ENCODE measurements at regions not wholly inside any gene's neighbourhood (a gene's known extent, or its start where the extent isn't known, plus 50 kb on each side); places are given as distances from the start of the nearest gene placed in this dataset.

- H3K36me3 Mint-ChIP-seq, result no peaks in the 10 kb centered on the region
- Histone ChIP-seq H2AFZ (ENCODE audit: insufficient read depth, low read depth, low read length, poor library complexity, severe bottlenecking) (no peak overlapping the region), H3K4me3 (replicated peaks in 1 of 3; ENCODE audit: low read depth in 2 of 3, low read length in 3 of 3) (no peak overlapping the region), H3K36me3 (replicated peaks in 1 of 2; ENCODE audit: control insufficient read depth in 1 of 2, insufficient read depth in 2 of 2, low read length in 2 of 2) (no peaks in the 10 kb centered on the region), H3K4me2 (replicated peaks; ENCODE audit: extremely low read depth, low read length, poor library complexity, severe bottlenecking) (no peak overlapping the region), H3K9ac (ENCODE audit: insufficient read depth, low read length, poor library complexity, severe bottlenecking) (no peak overlapping the region), H3K79me2 (ENCODE audit: insufficient read depth, low read length) (no peaks in the 10 kb centered on the region), H3K9me3 (replicated peaks in 1 of 2; ENCODE audit: control insufficient read depth in 1 of 2, insufficient read depth in 1 of 2, low read length in 2 of 2) (no peaks in the 10 kb centered on the region), H3K4me1 (ENCODE audit: control insufficient read depth in 1 of 2, insufficient read depth in 2 of 2, low read length in 2 of 2) (no peaks in the 10 kb centered on the region), H4K20me1 (ENCODE audit: insufficient read depth, low read length) (no peaks in the 10 kb centered on the region), H3K27me3 (ENCODE audit: control insufficient read depth in 2 of 2, insufficient read depth in 2 of 2, low read length in 2 of 2) (no peaks in the 10 kb centered on the region), H3K27ac (ENCODE audit: low read depth in 1 of 2, low read length in 2 of 2) (no peak overlapping the region)
- no peak for TF ChIP-seq CTCF (IDR thresholded peaks at IDR 0.05)
- intact Hi-C loops (cut with micrococcal nuclease), result no loop called here
- no peak overlapping the region for H3K27ac Mint-ChIP-seq
- no CpG with 5 or more reads among the region's 1 CpG for WGBS (ENCODE audit: insufficient coverage)
- H3K27me3 Mint-ChIP-seq (ENCODE audit: low read depth in 3 of 3), result no peaks in the 10 kb centered on the region
- H3K9me3 Mint-ChIP-seq, result peaks cover 0 to 3% (median 2%) of the 10 kb centered on the region in 7 donors
- H3K4me3 Mint-ChIP-seq, result no peak overlapping the region
- DNase-seq, result no peak
- H3K4me1 Mint-ChIP-seq, result no peaks in the 10 kb centered on the region
Measured at GRCh38 chr4:125254106-125254505, 60.6 kb upstream of the FAT4 start.

GRCh38 chr4:125244848-125245450 lies 69.8 kb upstream of the FAT4 start:
- no peaks in the 10 kb centered on the region for H3K36me3 ChIP-seq (replicated peaks in 1 of 2; ENCODE audit: control insufficient read depth in 1 of 2, insufficient read depth in 2 of 2, low read length in 2 of 2)
- Mint-ChIP-seq H3K36me3 (no peaks in the 10 kb centered on the region), H3K9me3 (no peaks in the 10 kb centered on the region), H3K27me3 (ENCODE audit: low read depth in 3 of 3) (peaks cover 0 to 2% (median 0%) of the 10 kb centered on the region in 3 donors), H3K27ac (no peak overlapping the region), H3K4me1 (no peaks in the 10 kb centered on the region), H3K4me3 (no peak overlapping the region)
- H3K4me2 ChIP-seq (replicated peaks; ENCODE audit: extremely low read depth, low read length, poor library complexity, severe bottlenecking), result no peak overlapping the region
- intact Hi-C loops (cut with micrococcal nuclease), result no loop called here
- no CpG with 5 or more reads among the region's 2 CpGs for WGBS (ENCODE audit: insufficient coverage)
- no peak overlapping the region for H3K9ac ChIP-seq (ENCODE audit: insufficient read depth, low read length, poor library complexity, severe bottlenecking)
- no peak for TF ChIP-seq CTCF (IDR thresholded peaks at IDR 0.05)
- no peak for DNase-seq
- no peak overlapping the region for H3K4me3 ChIP-seq (replicated peaks in 1 of 3; ENCODE audit: low read depth in 2 of 3, low read length in 3 of 3)
- H3K27me3 ChIP-seq (ENCODE audit: control insufficient read depth in 2 of 2, insufficient read depth in 2 of 2, low read length in 2 of 2), result no peaks in the 10 kb centered on the region
- H3K9me3 ChIP-seq (replicated peaks in 1 of 2; ENCODE audit: control insufficient read depth in 1 of 2, insufficient read depth in 1 of 2, low read length in 2 of 2), result no peaks in the 10 kb centered on the region
- no peak overlapping the region for H2AFZ ChIP-seq (ENCODE audit: insufficient read depth, low read depth, low read length, poor library complexity, severe bottlenecking)
- H3K79me2 ChIP-seq (ENCODE audit: insufficient read depth, low read length), result no peaks in the 10 kb centered on the region
- H4K20me1 ChIP-seq (ENCODE audit: insufficient read depth, low read length), result no peaks in the 10 kb centered on the region
- no peaks in the 10 kb centered on the region for H3K4me1 ChIP-seq (ENCODE audit: control insufficient read depth in 1 of 2, insufficient read depth in 2 of 2, low read length in 2 of 2)
- no peak overlapping the region for H3K27ac ChIP-seq (ENCODE audit: low read depth in 1 of 2, low read length in 2 of 2)
